ENCODE measurements at regions not wholly inside any gene's neighbourhood (a gene's known extent, or its start where the extent isn't known, plus 50 kb on each side); places are given as distances from the start of the nearest gene placed in this dataset.

DNA sequence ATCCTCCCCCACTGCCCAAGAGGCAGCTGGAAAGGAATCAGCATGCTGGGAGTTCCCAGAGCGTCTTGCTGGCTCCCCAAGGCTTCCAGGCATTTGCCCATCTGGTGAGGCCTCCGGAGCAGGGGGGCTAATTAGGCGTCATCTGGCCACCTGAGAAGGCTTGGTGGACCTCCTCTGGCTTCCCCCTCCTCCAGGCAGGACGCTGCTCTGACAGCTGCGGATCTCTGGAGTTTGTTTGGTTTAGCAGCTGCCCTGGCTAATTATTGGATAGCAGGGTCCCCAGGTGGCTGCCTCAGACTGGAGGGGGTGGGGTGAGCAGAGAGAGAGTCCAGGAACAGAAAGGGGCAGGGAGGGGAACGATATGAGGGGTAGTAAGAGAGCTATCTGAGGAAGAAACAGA is 425.2 kb upstream of the MEX3C start:
- Histone ChIP-seq H3K36me3 (replicated peaks in 1 of 2; ENCODE audit: control insufficient read depth in 1 of 2, insufficient read depth in 2 of 2, low read length in 1 of 2) (no peaks in the 10 kb centered on the region), H3K4me3 (ENCODE audit: low read depth in 2 of 2, low read length in 1 of 2) (no peak overlapping the region), H3K9me2 (no peaks in the 10 kb centered on the region), H3K27me3 (ENCODE audit: insufficient read depth) (no peaks in the 10 kb centered on the region), H3K9ac (no peak overlapping the region), H4K20me1 (ENCODE audit: insufficient read depth) (no peaks in the 10 kb centered on the region), H3F3A (replicated peaks; ENCODE audit: insufficient read depth) (no peaks in the 10 kb centered on the region), H3K4me1 (ENCODE audit: control insufficient read depth in 1 of 2, insufficient read depth in 2 of 2, low read depth in 1 of 2, low read length in 1 of 2) (peaks cover 0 to 8% of the 10 kb centered on the region in 2 experiments; a peak in 1 of 4 replicates), H3K79me2 (ENCODE audit: insufficient read depth) (no peaks in the 10 kb centered on the region), H3K4me2 (no peak overlapping the region), H3K9me3 (no peaks in the 10 kb centered on the region), H3K27ac (ENCODE audit: low read depth in 2 of 2, low read length in 1 of 2) (no peak overlapping the region), H2AFZ (ENCODE audit: low read depth) (no peak overlapping the region)
- CTCF ChIA-PET: interaction anchor here (0.7 to 1.8 kb wide), 6 partner anchors 10 to 1081 kb away, joined by 3 to 4 read pairs (median 4); partner anchors contain the start of gene DCC
- no peak for TF ChIP-seq YY1 (IDR thresholded peaks at IDR 0.05; ENCODE audit: low read depth)
- no peak for TF ChIP-seq MEF2A (IDR thresholded peaks at IDR 0.05; ENCODE audit: borderline replicate concordance, low read depth)
- TF ChIP-seq, protein P1, sequence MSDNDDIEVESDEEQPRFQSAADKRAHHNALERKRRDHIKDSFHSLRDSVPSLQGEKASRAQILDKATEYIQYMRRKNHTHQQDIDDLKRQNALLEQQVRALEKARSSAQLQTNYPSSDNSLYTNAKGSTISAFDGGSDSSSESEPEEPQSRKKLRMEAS (IDR thresholded peaks at IDR 0.05; ENCODE audit: low read depth): no peak
- TF ChIP-seq GATA2 (CRISPR knock-in tag; IDR thresholded peaks at IDR 0.05): no peak
- no peak for TF ChIP-seq POLR2AphosphoS5 (IDR thresholded peaks at IDR 0.05; ENCODE audit: low read depth, low read length)
- TF ChIP-seq, protein P2, sequence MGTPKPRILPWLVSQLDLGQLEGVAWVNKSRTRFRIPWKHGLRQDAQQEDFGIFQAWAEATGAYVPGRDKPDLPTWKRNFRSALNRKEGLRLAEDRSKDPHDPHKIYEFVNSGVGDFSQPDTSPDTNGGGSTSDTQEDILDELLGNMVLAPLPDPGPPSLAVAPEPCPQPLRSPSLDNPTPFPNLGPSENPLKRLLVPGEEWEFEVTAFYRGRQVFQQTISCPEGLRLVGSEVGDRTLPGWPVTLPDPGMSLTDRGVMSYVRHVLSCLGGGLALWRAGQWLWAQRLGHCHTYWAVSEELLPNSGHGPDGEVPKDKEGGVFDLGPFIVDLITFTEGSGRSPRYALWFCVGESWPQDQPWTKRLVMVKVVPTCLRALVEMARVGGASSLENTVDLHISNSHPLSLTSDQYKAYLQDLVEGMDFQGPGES (IDR thresholded peaks at IDR 0.05; ENCODE audit: low read depth, low read length): no peak
- no peak for TF ChIP-seq TCF12 (IDR thresholded peaks at IDR 0.05)
- no peak for TF ChIP-seq RCOR1 (IDR thresholded peaks at IDR 0.05; ENCODE audit: low read length)
- TF ChIP-seq, protein P3, sequence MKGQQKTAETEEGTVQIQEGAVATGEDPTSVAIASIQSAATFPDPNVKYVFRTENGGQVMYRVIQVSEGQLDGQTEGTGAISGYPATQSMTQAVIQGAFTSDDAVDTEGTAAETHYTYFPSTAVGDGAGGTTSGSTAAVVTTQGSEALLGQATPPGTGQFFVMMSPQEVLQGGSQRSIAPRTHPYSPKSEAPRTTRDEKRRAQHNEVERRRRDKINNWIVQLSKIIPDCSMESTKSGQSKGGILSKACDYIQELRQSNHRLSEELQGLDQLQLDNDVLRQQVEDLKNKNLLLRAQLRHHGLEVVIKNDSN (IDR thresholded peaks at IDR 0.05; ENCODE audit: borderline replicate concordance, low read depth): no peak
- TF ChIP-seq FOXJ3 (CRISPR knock-in tag; IDR thresholded peaks at IDR 0.05): no peak
- TF ChIP-seq SMC3 (IDR thresholded peaks at IDR 0.05; ENCODE audit: low read depth, low read length): no peak
- TF ChIP-seq RAD21 (IDR thresholded peaks at IDR 0.05; ENCODE audit: low read length): no peak
- no peak for TF ChIP-seq TAF1 (IDR thresholded peaks at IDR 0.05; ENCODE audit: borderline replicate concordance, low read depth, low read length)
- TF ChIP-seq, protein P4, sequence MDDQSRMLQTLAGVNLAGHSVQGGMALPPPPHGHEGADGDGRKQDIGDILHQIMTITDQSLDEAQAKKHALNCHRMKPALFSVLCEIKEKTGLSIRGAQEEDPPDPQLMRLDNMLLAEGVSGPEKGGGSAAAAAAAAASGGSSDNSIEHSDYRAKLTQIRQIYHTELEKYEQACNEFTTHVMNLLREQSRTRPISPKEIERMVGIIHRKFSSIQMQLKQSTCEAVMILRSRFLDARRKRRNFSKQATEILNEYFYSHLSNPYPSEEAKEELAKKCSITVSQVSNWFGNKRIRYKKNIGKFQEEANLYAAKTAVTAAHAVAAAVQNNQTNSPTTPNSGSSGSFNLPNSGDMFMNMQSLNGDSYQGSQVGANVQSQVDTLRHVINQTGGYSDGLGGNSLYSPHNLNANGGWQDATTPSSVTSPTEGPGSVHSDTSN (IDR thresholded peaks at IDR 0.05): no peak
- TF ChIP-seq, protein P5, sequence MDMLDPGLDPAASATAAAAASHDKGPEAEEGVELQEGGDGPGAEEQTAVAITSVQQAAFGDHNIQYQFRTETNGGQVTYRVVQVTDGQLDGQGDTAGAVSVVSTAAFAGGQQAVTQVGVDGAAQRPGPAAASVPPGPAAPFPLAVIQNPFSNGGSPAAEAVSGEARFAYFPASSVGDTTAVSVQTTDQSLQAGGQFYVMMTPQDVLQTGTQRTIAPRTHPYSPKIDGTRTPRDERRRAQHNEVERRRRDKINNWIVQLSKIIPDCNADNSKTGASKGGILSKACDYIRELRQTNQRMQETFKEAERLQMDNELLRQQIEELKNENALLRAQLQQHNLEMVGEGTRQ (IDR thresholded peaks at IDR 0.05; ENCODE audit: borderline replicate concordance, low read depth, low read length): no peak
- 46% methylated on average over 6 of the region's 6 CpGs for WGBS (ENCODE audit: low lambda C conversion rate)
- POLR2A ChIA-PET: no interaction called here
- no peak for DNase-seq

Measured in SK-N-SH (cell line).